GM19023 (cell line): ENCODE measurements at regions not wholly inside any gene's neighbourhood (a gene's known extent, or its start where the extent isn't known, plus 50 kb on each side); places are given as distances from the start of the nearest gene placed in this dataset.
"Not testable (repeated sequence)": the region's sequence is repeated elsewhere in the genome, so short reads cannot be mapped to it uniquely, and the experiment has no call there.

Experiments used
- ATAC-seq: cut with Tn5 transposase; IDR thresholded peaks from one replicate; pipeline ENCODE4 v1.9.1; 2021; ENCODE audit warnings: mild to moderate bottlenecking, moderate library complexity; ENCODE audit not compliant: unreplicated experiment

- no peak for ATAC-seq
Measured at GRCh38 chr13:22980936-22981335, 199.8 kb upstream of the SGCG start.

DNA sequence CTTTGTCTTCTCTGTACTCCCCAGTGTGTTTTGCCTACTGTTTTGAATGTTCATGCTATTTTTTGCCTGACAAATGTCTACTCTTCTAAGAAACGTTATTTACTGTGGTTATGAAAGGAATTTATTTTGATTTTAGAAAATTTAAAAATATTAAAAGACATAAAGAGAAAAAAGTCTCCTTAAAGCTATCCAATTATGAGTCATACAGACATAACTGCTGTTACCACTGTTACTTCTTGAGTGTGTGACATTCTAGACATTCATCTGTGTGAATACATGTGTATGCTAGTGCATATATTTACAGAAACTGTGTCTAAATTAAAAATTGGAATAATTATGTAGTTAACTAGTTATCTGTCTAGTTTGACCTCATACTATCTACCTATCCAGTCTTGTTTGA is 187.6 kb upstream of the SGCG start:
- no peak for ATAC-seq

DNA sequence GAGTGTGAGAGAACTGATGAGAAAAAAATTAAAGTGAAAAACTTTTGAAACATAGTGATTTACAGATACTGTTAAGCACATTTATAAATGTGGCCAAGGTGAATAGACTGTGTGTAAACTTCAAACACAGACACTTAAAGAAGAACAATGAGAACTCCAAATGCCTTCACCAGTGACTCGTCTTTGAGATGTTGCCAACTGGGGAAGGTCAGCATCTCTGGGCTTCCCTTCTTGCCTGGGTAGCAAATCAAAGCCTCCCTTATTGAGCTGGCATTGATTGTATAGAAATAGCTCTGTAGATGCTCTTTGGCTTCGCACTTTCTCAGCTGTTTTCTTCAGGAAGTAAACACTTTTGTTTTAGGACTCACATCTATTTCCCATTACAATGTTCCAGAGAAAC is 177.3 kb upstream of the SGCG start:
- no peak for ATAC-seq

GRCh38 chr13:23007426-23007825 is 173.4 kb upstream of the SGCG start:
- no peak for ATAC-seq

DNA sequence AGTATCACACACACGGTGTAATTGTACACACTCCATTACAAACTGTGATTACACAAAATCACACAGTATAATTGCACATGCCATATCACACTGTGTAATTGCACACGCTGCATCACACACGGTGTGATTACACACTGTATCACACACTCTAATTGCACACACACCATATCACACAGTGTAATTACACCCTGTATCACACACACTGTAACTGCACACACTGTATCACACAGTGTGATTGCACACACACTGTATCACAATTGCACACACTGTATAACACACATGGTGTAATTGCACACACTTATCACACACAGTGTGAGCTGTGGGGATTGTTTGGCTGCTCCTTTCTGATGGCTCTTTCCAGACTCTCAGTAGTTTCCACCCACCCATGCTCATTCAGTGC is 162.6 kb upstream of the SGCG start:
- no peak for ATAC-seq

DNA sequence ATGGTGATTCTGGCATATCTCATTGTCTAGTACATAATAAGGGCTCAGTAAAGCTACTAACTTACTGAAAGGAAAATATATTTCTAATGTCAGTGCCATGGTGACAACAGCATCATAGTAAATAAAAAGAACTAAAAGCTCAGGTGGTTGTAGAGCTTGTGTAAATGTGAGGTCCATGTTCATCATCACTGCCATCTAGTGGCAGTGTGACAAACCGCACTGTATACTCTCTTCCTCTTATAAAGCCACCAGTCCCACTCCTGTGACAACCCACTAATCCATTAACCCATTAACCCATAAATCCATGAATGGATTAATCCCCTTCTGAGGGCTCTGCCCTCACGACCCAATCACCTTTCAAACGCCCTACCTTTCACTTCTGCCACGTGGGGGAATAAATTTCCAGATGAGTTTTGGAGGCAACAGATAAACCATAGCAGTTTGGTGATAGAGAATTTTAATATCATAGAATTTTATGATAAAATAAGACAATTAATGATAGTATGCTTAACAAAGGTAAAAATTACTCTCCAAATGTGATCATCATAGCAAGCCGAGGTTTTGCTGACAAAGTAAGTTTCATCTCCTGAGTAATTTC is 160.4 kb upstream of the SGCG start:
- ATAC-seq: peak; percentile 98

GRCh38 chr13:23021906-23022305 is 158.9 kb upstream of the SGCG start:
- ATAC-seq: no peak

DNA sequence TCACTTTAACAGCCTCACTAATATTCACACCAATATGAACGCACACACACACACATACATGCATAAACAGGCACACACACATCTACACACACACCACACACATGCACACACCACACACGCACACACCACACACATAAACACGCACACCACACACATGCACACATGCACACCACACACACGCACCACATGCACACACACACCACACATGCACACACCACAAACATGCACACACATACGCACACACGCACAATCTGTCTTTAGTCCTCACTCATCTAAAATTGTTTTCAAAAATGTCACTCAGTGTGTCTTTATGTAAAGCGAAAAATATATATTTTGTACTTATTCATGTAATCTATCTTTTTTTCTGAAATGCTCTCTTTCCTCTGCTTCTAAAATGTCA is 158.1 kb upstream of the SGCG start:
- no peak for ATAC-seq

DNA sequence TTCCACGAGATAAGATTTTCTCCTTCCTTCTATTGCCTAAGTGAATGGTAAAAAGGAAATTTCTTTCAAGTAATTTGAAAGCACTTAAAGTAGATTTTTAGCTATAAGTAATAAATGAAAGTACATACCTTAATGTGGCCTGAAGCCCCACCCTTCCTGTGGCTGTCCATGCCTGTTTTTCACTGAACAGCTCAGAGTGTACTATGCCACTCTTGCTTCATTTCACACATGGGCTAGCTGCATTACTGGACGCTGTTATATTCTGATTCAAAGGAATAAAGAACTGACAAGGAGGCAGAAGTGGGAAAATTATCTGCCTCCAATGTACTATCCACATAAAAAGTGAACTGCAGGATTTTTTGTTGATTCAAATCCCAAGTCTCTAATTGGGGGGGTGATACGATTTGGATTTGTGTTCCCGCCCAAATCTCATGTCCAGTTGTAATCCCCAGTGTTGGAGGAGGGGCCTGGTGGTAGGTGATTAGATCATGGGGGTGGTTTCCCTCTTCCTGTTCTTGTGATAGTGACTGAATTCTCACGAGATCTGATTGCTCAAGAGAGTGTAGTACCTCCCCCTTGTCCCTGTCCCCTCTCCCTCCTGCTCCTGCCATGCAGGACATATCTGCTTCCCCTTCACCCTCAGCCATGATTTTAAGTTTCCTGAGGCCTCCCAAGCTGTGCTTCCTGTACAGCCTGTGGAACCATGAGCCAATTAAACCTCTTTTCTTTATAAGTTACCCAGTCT is 154.7 kb upstream of the SGCG start:
- no peak for ATAC-seq

DNA sequence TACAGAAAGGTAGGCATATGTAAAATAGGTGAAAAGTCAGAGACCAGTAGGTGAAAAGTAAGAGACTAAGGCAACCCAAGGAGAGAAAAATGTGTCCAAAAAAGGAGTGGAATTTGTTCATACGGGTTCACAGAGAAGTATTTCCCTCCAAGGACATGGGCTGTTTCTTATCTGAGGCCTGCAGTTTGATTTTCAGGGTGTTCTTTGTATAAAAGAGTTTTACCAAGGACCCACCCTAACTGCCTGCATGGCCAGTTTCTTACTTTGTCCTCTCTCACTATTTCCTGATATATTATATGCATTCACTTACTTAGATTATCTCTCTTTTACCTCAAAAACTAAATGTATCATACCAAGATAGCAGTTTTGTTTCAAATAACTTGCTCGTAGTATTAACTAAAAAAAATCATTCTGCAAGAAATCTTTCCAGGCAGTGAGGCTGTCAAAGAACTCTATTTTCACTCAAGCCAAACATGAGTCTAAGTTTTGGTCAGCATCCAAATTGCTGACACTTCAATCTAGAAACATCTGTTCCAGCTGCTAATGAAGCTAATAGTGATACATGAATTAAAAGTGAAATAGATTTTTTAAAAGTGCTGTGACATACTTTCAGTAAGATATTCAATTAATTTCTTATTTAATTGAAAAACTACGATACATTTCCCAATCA is 141.4 kb upstream of the SGCG start:
- ATAC-seq: no peak

GRCh38 chr13:23042181-23042580 is 138.6 kb upstream of the SGCG start:
- ATAC-seq: no peak

DNA sequence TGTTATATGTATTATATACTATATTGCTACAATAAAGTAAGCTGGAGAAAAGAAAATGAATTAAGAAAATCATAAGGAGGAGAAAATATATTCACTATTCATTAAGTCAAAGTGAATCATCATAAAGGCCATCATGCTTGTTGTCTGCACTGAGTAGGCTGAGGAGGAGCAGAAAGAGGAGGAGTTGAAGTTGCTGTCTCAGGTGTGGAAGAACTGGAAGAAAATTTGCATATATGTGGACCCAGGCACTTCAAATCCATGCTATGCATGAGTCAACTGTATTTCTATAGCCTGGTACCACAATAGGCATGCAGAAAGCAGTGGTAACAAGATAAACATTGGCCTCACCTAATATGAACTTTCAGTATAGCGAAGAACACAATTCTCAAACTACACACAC is 135.9 kb upstream of the SGCG start:
- no peak for ATAC-seq

DNA sequence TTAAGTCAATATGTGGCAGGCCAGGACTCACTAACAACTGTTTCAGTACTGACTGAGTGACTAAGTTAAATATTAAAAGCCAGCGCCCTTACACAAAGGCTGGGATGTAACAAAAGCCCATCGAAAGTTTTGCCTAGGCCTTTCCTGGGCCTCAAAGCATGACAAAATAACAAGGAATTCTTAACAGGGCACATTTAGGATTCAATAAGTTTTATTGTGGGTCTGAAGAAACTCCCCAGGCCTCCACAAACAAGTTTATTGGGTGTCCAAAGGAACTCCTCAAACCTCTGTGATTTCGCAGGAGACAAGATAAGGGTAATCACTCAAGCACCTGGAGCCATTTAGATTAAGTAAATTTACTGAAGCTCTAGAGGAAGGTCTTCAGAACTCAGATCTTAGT is 130.7 kb upstream of the SGCG start:
- ATAC-seq: no peak

GRCh38 chr13:23053711-23054110 is 127.1 kb upstream of the SGCG start:
- not testable (repeated sequence) for ATAC-seq

- no peak for ATAC-seq
Measured at GRCh38 chr13:23059173-23059572, 121.6 kb upstream of the SGCG start.

DNA sequence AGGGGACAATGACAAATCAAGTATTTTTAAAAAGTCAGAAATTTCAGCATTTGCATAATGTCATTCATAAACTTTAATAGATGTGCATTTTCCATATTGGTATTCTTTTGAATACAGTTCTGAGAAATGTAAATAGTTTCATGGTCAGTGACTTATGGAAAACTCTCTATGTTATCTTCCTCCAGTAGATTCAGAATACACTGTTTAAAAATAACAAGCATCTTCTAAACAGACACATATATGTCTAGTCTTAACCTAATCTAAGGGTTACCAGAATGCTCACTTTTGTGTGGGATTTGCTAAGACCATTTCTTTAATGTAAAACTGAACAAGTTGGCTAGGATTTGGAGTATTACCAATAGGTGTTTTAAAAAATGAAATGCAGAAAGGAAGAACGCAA is 119.8 kb upstream of the SGCG start:
- no peak for ATAC-seq

GRCh38 chr13:23067129-23067528 is 113.7 kb upstream of the SGCG start:
- no peak for ATAC-seq

DNA sequence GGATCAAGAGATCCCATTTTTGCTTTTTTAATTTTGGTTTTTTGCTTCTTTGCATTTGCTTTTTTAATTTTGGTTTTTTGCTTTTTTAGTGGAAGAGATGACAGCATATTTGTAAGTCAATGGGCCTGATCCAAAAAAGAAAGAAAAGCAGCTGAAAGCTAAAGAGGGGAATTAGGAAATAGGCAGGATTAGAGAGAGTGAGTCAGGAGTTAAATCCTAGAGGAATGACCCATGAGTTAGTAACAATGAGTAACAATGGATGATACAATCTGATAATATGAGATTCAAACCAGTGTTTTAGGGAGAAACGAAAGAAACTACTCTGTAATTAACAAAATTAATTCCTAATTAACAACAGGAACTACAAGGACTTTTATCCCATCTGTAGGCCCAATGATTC is 111.2 kb upstream of the SGCG start:
- ATAC-seq: no peak

- no peak for ATAC-seq
Measured at GRCh38 chr13:23074075-23074828, 106.5 kb upstream of the SGCG start.

GRCh38 chr13:23081220-23081619 is 99.6 kb upstream of the SGCG start:
- no peak for ATAC-seq

DNA sequence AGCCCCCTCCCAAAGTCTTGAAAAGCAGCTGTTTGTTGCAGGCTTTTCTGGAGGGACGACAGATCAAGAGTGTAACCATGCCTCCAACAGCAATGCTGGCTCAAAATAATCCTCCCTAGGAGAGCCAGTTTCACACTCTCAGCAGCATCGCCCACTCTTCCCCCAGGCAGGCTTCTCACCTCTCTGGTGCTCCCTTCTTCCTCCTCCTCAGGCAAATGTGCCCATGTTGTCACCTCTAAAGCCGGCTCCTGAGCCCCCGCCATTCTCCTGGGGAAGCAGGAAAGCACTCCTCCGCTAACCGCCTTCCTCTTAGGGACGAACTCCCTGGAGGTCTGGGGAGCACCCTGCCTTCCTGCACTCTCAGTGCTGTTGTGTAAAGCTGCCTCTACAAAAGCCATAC is 98.9 kb upstream of the SGCG start:
- ATAC-seq: no peak
